Liver (tissue), 3 donors: ENCODE measurements at regions not wholly inside any gene's neighbourhood (a gene's known extent, or its start where the extent isn't known, plus 50 kb on each side); places are given as distances from the start of the nearest gene placed in this dataset.

Experiments used
- GABPA ChIP-seq, 2 donors: IDR thresholded peaks in 1 of 2; conservative IDR thresholded peaks in 1 of 2; 2 replicates each; pipeline ENCODE4 v1.6.1; 2016; ENCODE audit warnings: antibody characterized with exemption in 2 of 2, mild to moderate bottlenecking in 1 of 2, moderate library complexity in 1 of 2
- HNF4G ChIP-seq: IDR thresholded peaks from 2 replicates; pipeline ENCODE4 v1.6.1; 2016; ENCODE audit warnings: antibody characterized with exemption
- JUND ChIP-seq, 2 donors: IDR thresholded peaks; 2 replicates each; pipeline ENCODE4 v1.6.1; 2016; ENCODE audit warnings: antibody characterized with exemption in 2 of 2
- TAF1 ChIP-seq: conservative IDR thresholded peaks from 2 replicates; pipeline ENCODE4 v1.6.1; 2016; ENCODE audit warnings: antibody characterized with exemption, mild to moderate bottlenecking
- TF ChIP-seq, protein P1 (sequence below): fragments of 150-350 bp; IDR thresholded peaks from 2 replicates; pipeline ENCODE4 v1.5.1; 2017; ENCODE audit warnings: improper control_type of control experiment, low read depth, low read length; ENCODE audit not compliant: missing input control
- TF ChIP-seq, protein P2 (sequence below): IDR thresholded peaks from 2 replicates; pipeline ENCODE4 v1.6.1; 2016; ENCODE audit warnings: antibody characterized with exemption, mild to moderate bottlenecking
- TF ChIP-seq, protein P3 (sequence below): IDR thresholded peaks from 2 replicates; pipeline ENCODE4 v1.6.1; 2016; ENCODE audit warnings: antibody characterized with exemption
- donor health status: healthy.
- donor health status: healthy.

DNA sequence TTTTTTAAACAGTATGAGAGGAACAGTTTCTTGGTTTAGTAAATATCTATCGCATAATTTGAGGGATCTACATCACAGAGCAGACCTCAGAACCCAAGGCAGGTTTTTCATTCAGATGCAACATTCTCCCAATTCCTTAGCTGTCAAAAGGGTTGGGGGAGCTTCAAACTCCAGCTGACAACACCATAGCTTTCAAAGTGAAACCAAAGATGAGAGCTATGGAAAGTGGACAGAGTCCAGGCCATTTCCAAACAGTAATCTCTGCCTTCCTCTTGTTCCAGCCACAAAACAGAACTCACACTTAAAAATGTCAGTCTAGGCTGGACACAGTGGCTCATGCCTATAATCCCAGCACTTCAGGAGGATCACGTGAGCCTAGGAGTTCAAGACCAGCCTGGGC lies 87.8 kb downstream of the SPRING1 start:
- TF ChIP-seq, protein P1, sequence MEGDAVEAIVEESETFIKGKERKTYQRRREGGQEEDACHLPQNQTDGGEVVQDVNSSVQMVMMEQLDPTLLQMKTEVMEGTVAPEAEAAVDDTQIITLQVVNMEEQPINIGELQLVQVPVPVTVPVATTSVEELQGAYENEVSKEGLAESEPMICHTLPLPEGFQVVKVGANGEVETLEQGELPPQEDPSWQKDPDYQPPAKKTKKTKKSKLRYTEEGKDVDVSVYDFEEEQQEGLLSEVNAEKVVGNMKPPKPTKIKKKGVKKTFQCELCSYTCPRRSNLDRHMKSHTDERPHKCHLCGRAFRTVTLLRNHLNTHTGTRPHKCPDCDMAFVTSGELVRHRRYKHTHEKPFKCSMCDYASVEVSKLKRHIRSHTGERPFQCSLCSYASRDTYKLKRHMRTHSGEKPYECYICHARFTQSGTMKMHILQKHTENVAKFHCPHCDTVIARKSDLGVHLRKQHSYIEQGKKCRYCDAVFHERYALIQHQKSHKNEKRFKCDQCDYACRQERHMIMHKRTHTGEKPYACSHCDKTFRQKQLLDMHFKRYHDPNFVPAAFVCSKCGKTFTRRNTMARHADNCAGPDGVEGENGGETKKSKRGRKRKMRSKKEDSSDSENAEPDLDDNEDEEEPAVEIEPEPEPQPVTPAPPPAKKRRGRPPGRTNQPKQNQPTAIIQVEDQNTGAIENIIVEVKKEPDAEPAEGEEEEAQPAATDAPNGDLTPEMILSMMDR = no peak
- TF ChIP-seq HNF4G = no peak
- no peak for TF ChIP-seq JUND (IDR thresholded peaks at IDR 0.05)
- TF ChIP-seq TAF1 = no peak
- no peak for TF ChIP-seq GABPA (IDR thresholded peaks at IDR 0.05 in 1 of 2, conservative IDR thresholded peaks at IDR 0.05 in 1 of 2)
- TF ChIP-seq, protein P2, sequence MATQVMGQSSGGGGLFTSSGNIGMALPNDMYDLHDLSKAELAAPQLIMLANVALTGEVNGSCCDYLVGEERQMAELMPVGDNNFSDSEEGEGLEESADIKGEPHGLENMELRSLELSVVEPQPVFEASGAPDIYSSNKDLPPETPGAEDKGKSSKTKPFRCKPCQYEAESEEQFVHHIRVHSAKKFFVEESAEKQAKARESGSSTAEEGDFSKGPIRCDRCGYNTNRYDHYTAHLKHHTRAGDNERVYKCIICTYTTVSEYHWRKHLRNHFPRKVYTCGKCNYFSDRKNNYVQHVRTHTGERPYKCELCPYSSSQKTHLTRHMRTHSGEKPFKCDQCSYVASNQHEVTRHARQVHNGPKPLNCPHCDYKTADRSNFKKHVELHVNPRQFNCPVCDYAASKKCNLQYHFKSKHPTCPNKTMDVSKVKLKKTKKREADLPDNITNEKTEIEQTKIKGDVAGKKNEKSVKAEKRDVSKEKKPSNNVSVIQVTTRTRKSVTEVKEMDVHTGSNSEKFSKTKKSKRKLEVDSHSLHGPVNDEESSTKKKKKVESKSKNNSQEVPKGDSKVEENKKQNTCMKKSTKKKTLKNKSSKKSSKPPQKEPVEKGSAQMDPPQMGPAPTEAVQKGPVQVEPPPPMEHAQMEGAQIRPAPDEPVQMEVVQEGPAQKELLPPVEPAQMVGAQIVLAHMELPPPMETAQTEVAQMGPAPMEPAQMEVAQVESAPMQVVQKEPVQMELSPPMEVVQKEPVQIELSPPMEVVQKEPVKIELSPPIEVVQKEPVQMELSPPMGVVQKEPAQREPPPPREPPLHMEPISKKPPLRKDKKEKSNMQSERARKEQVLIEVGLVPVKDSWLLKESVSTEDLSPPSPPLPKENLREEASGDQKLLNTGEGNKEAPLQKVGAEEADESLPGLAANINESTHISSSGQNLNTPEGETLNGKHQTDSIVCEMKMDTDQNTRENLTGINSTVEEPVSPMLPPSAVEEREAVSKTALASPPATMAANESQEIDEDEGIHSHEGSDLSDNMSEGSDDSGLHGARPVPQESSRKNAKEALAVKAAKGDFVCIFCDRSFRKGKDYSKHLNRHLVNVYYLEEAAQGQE = no peak
- TF ChIP-seq, protein P3, sequence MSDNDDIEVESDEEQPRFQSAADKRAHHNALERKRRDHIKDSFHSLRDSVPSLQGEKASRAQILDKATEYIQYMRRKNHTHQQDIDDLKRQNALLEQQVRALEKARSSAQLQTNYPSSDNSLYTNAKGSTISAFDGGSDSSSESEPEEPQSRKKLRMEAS = no peak
